Stimulated activated CD4-positive, alpha-beta T cell treated with anti-CD3 and anti-CD28 coated beads, Interleukin-4, amount 100 ng/mL, for 48 hours (primary cell): ENCODE measurements at regions not wholly inside any gene's neighbourhood (a gene's known extent, or its start where the extent isn't known, plus 50 kb on each side); places are given as distances from the start of the nearest gene placed in this dataset.

ENCODE experiments used
- DNase-seq, 2 donors: peaks; one replicate each; pipeline ENCODE4 v3.0.0-alpha.2; 2020; ENCODE audit warnings: low read depth in 2 of 2

- no peak for DNase-seq
These were observed 225.3 kb downstream of the MRPL39 start for GRCh38 chr21:25381936-25382452.

GRCh38 chr21:25375675-25376074, 231.6 kb downstream of the MRPL39 start:
- DNase-seq: no peak

- DNase-seq: no peak
These were observed 233.9 kb downstream of the MRPL39 start for GRCh38 chr21:25373126-25374082.

- no peak for DNase-seq
These were observed 235.3 kb downstream of the MRPL39 start for GRCh38 chr21:25371841-25372425.

- peak; percentile 8 to 16 for DNase-seq
These were observed 237.0 kb downstream of the MRPL39 start for GRCh38 chr21:25370311-25370744.

- DNase-seq: no peak
These were observed 237.6 kb downstream of the MRPL39 start for GRCh38 chr21:25369524-25370300.

GRCh38 chr21:25368531-25368930, 238.8 kb downstream of the MRPL39 start:
- no peak for DNase-seq

GRCh38 chr21:25366116-25366515, 241.2 kb downstream of the MRPL39 start:
- no peak for DNase-seq

- DNase-seq: no peak
These were observed 244.7 kb downstream of the MRPL39 start for GRCh38 chr21:25362375-25363267.

GRCh38 chr21:25361765-25362164, 245.5 kb downstream of the MRPL39 start:
- no peak for DNase-seq

GRCh38 chr21:25361097-25361496, 246.2 kb downstream of the MRPL39 start:
- no peak for DNase-seq

GRCh38 chr21:25360593-25360992, 246.7 kb downstream of the MRPL39 start:
- no peak for DNase-seq

- DNase-seq: no peak
These were observed 247.6 kb downstream of the MRPL39 start for GRCh38 chr21:25359724-25360123.

- DNase-seq: peak; percentile 37 to 52
These were observed 257.2 kb downstream of the MRPL39 start for GRCh38 chr21:25350056-25350455.

- DNase-seq: no peak
These were observed 263.3 kb downstream of the MRPL39 start for GRCh38 chr21:25343774-25344545.

GRCh38 chr21:25342816-25343215, 264.5 kb downstream of the MRPL39 start:
- no peak for DNase-seq

GRCh38 chr21:25341981-25342380, 265.3 kb downstream of the MRPL39 start:
- DNase-seq: no peak

GRCh38 chr21:25338415-25338814, 268.9 kb downstream of the MRPL39 start:
- no peak for DNase-seq

GRCh38 chr21:25334046-25334730, 273.1 kb downstream of the MRPL39 start:
- no peak for DNase-seq

GRCh38 chr21:25331286-25331685, 276.0 kb downstream of the MRPL39 start:
- DNase-seq: no peak
